ENCODE measurements at regions not wholly inside any gene's neighbourhood (a gene's known extent, or its start where the extent isn't known, plus 50 kb on each side); places are given as distances from the start of the nearest gene placed in this dataset.

DNA sequence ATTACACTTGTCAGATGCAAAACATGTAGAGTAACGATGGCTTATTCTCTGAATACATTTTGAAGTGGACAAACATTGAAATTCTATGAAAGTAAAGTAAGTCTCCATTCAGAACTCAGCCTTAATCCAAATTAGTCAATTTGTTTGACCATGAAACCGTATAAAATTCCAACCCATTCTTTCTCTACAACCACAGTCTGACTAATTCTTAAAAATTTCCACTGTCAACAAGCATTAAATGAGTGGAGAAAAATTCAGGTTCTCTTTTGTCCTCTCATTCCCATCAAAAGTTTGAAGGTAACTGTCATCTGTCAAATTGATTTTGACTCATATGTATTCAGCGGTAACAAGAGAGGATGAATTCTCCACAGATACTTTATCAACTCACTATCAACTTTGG, 1031.5 kb downstream of the SORCS1 start:
- Histone ChIP-seq H3K36me3 (ENCODE audit: insufficient read depth, low read length) (no peaks in the 10 kb centered on the region), H3K4me3 (ENCODE audit: low read length) (no peak overlapping the region), H3K9me3 (ENCODE audit: control insufficient read depth in 1 of 2, insufficient read depth in 1 of 2, low read length in 2 of 2) (peaks cover 0 to 3% of the 10 kb centered on the region in 2 experiments), H3K27ac (ENCODE audit: low read depth in 1 of 2, low read length in 2 of 2) (no peak overlapping the region), H3K27me3 (ENCODE audit: control insufficient read depth in 1 of 2, insufficient read depth in 2 of 2, low read length in 2 of 2) (no peaks in the 10 kb centered on the region), H3K4me1 (ENCODE audit: insufficient read depth, low read length) (no peaks in the 10 kb centered on the region)
- peaks cover 9% of the 10 kb centered on the region for H3K9me3 Mint-ChIP-seq
- ChIA-PET POLR2A (no interaction called here), CTCF (no interaction called here)
- H3K36me3 Mint-ChIP-seq (ENCODE audit: low read depth) = no peaks in the 10 kb centered on the region
- TF ChIP-seq, protein P1, sequence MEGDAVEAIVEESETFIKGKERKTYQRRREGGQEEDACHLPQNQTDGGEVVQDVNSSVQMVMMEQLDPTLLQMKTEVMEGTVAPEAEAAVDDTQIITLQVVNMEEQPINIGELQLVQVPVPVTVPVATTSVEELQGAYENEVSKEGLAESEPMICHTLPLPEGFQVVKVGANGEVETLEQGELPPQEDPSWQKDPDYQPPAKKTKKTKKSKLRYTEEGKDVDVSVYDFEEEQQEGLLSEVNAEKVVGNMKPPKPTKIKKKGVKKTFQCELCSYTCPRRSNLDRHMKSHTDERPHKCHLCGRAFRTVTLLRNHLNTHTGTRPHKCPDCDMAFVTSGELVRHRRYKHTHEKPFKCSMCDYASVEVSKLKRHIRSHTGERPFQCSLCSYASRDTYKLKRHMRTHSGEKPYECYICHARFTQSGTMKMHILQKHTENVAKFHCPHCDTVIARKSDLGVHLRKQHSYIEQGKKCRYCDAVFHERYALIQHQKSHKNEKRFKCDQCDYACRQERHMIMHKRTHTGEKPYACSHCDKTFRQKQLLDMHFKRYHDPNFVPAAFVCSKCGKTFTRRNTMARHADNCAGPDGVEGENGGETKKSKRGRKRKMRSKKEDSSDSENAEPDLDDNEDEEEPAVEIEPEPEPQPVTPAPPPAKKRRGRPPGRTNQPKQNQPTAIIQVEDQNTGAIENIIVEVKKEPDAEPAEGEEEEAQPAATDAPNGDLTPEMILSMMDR (IDR thresholded peaks at IDR 0.05) = no peak
- intact Hi-C loops (cut with DNase I, micrococcal nuclease) = no loop called here
- H3K27ac Mint-ChIP-seq = no peak overlapping the region
- H3K27me3 Mint-ChIP-seq = no peaks in the 10 kb centered on the region
- DNase-seq = no peak
- no peak overlapping the region for H3K4me3 Mint-ChIP-seq
- ATAC-seq (ENCODE audit: poor library complexity) = no peak
- H3K4me1 Mint-ChIP-seq (ENCODE audit: low read depth) = no peaks in the 10 kb centered on the region

DNA sequence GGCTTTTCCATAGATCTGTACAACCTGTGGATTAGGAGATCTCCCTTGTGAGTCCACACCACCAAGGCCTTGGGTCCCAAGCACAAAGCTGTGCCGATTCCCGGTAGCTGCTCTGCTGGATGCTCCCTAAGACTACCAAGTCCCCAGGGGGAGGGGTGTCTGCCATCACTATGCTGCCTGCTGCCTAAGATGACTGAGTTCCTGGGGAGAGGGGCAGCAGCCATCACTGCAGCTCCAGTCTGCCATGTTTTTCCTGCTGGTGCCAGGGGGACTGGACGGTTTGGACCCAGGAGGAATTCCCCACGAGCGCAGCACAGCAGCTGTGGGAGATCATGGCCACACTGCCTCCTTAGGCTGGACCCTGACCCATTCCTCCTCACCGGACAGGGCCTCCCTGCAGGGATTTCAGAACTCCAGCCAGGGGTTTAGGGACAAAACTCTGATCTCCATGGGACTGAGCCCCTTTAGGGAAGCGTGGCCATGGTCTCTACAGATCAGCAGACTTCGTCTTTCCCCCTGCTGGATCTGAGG, 1049.8 kb downstream of the SORCS1 start:
- peaks cover 9% of the 10 kb centered on the region for H3K9me3 Mint-ChIP-seq
- ChIA-PET POLR2A (no interaction called here), CTCF (interaction anchor here (1.5 kb wide), 1 partner anchor 8 kb away, joined by 3 read pairs; no protein-coding TSS in a partner anchor)
- H3K36me3 Mint-ChIP-seq (ENCODE audit: low read depth) = no peaks in the 10 kb centered on the region
- intact Hi-C loops (cut with DNase I, micrococcal nuclease) = loop anchor here in 1 of 2 experiments (10.0 kb wide), 1 partner anchor 1330 kb away; no protein-coding TSS in a partner anchor
- Histone ChIP-seq H3K27me3 (ENCODE audit: control insufficient read depth in 1 of 2, insufficient read depth in 2 of 2, low read length in 2 of 2) (no peaks in the 10 kb centered on the region), H3K9me3 (ENCODE audit: control insufficient read depth in 1 of 2, insufficient read depth in 1 of 2, low read length in 2 of 2) (peaks cover 0 to 12% of the 10 kb centered on the region in 2 experiments), H3K27ac (ENCODE audit: low read depth in 1 of 2, low read length in 2 of 2) (no peak overlapping the region), H3K4me3 (ENCODE audit: low read length) (no peak overlapping the region), H3K36me3 (ENCODE audit: insufficient read depth, low read length) (no peaks in the 10 kb centered on the region), H3K4me1 (ENCODE audit: insufficient read depth, low read length) (no peaks in the 10 kb centered on the region)
- no peak for DNase-seq
- no peaks in the 10 kb centered on the region for H3K27me3 Mint-ChIP-seq
- ATAC-seq (ENCODE audit: poor library complexity) = no peak
- no peak overlapping the region for H3K4me3 Mint-ChIP-seq
- H3K4me1 Mint-ChIP-seq (ENCODE audit: low read depth) = no peaks in the 10 kb centered on the region
- TF ChIP-seq, protein P1 (IDR thresholded peaks at IDR 0.05) = no peak
- H3K27ac Mint-ChIP-seq = no peak overlapping the region

DNA sequence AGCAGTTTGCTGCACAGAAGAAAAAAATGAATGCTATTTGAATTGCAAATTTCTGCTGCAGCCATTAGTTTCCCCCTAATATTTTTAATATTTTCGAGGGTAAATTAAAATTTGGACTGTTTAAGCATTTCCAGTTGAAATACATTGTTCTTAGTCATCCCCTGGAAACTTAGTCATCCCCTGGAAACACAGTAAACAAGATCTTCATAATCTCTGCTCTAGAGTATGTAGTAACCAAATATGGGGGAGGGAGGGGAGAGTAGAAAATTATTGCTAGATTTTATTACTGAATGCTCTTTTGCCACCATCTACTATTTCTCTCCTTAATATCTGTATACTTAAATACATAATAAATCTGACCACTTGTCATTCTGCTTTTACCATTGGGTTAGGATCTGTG, 1053.3 kb downstream of the SORCS1 start:
- Mint-ChIP-seq H3K4me3 (no peak overlapping the region), H3K36me3 (ENCODE audit: low read depth) (no peaks in the 10 kb centered on the region), H3K27me3 (no peaks in the 10 kb centered on the region), H3K9me3 (peaks cover 6% of the 10 kb centered on the region), H3K27ac (no peak overlapping the region), H3K4me1 (ENCODE audit: low read depth) (no peaks in the 10 kb centered on the region)
- TF ChIP-seq, protein P1 (IDR thresholded peaks at IDR 0.05) = no peak
- DNase-seq = no peak
- no peak for ATAC-seq (ENCODE audit: poor library complexity)
- H3K4me1 ChIP-seq (ENCODE audit: insufficient read depth, low read length) = no peaks in the 10 kb centered on the region
- no peak overlapping the region for H3K4me3 ChIP-seq (ENCODE audit: low read length)
- intact Hi-C loops (cut with DNase I, micrococcal nuclease) = loop anchor here in 1 of 2 experiments (10.0 kb wide), 1 partner anchor 1326 kb away; no protein-coding TSS in a partner anchor
- H3K36me3 ChIP-seq (ENCODE audit: insufficient read depth, low read length) = no peaks in the 10 kb centered on the region
- no peaks in the 10 kb centered on the region for H3K27me3 ChIP-seq (ENCODE audit: control insufficient read depth in 1 of 2, insufficient read depth in 2 of 2, low read length in 2 of 2)
- no peak overlapping the region for H3K27ac ChIP-seq (ENCODE audit: low read depth in 1 of 2, low read length in 2 of 2)
- ChIA-PET POLR2A (no interaction called here), CTCF (no interaction called here)
- peaks cover 0 to 12% of the 10 kb centered on the region in 2 experiments for H3K9me3 ChIP-seq (ENCODE audit: control insufficient read depth in 1 of 2, insufficient read depth in 1 of 2, low read length in 2 of 2)
